ENCODE measurements at regions not wholly inside any gene's neighbourhood (a gene's known extent, or its start where the extent isn't known, plus 50 kb on each side); places are given as distances from the start of the nearest gene placed in this dataset.

DNA sequence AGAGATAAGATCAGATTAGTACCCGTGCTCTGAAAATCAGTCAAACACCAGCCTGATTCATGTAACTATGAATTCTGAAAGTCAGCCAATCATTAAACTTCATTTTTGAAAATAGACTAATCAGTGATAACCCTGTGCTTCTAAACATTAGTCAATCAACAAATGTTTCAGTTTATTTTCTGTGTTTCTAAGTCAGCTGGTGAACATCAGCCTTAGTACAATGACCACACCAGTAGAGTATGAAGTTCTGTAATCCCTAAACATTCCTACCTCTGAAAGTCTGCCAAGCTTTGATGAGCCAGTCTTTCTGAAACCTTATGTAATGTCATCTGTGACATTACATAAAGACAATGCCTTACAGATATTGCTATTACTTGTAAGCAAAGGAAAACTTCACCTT, 807.4 kb upstream of the CRIM1 start:
- DNase-seq (ENCODE audit: low spot score), result no peak
- H3K9me3 ChIP-seq, result no peaks in the 10 kb centered on the region
- TF ChIP-seq, protein P1, sequence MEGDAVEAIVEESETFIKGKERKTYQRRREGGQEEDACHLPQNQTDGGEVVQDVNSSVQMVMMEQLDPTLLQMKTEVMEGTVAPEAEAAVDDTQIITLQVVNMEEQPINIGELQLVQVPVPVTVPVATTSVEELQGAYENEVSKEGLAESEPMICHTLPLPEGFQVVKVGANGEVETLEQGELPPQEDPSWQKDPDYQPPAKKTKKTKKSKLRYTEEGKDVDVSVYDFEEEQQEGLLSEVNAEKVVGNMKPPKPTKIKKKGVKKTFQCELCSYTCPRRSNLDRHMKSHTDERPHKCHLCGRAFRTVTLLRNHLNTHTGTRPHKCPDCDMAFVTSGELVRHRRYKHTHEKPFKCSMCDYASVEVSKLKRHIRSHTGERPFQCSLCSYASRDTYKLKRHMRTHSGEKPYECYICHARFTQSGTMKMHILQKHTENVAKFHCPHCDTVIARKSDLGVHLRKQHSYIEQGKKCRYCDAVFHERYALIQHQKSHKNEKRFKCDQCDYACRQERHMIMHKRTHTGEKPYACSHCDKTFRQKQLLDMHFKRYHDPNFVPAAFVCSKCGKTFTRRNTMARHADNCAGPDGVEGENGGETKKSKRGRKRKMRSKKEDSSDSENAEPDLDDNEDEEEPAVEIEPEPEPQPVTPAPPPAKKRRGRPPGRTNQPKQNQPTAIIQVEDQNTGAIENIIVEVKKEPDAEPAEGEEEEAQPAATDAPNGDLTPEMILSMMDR (IDR thresholded peaks at IDR 0.05), result no peak
- no peak for ATAC-seq (ENCODE audit: insufficient number of reproducible peaks, low FRiP score, low read depth)
- no peaks in the 10 kb centered on the region for H3K36me3 ChIP-seq
- no peaks in the 10 kb centered on the region for H3K27me3 ChIP-seq (replicated peaks; ENCODE audit: insufficient read depth)
- H3K27ac ChIP-seq, result no peak overlapping the region
- H3K4me3 ChIP-seq, result no peak overlapping the region
- no peaks in the 10 kb centered on the region for H3K4me1 ChIP-seq (ENCODE audit: control insufficient read depth in 1 of 2, low read depth in 2 of 2)

GRCh38 chr2:35545301-35545700, 810.3 kb upstream of the CRIM1 start:
- Histone ChIP-seq H3K27me3 (replicated peaks; ENCODE audit: insufficient read depth) (no peaks in the 10 kb centered on the region), H3K4me3 (no peak overlapping the region), H3K4me1 (ENCODE audit: control insufficient read depth in 1 of 2, low read depth in 2 of 2) (no peaks in the 10 kb centered on the region), H3K27ac (no peak overlapping the region), H3K36me3 (no peaks in the 10 kb centered on the region), H3K9me3 (no peaks in the 10 kb centered on the region)
- DNase-seq (ENCODE audit: low spot score) (no peak), ATAC-seq (ENCODE audit: insufficient number of reproducible peaks, low FRiP score, low read depth) (no peak)
- TF ChIP-seq, protein P1 (IDR thresholded peaks at IDR 0.05), result no peak

GRCh38 chr2:35538796-35539195, 816.8 kb upstream of the CRIM1 start:
- TF ChIP-seq, protein P1 (IDR thresholded peaks at IDR 0.05), result no peak
- H3K27ac ChIP-seq, result no peak overlapping the region
- no peaks in the 10 kb centered on the region for H3K4me1 ChIP-seq (ENCODE audit: control insufficient read depth in 1 of 2, low read depth in 2 of 2)
- DNase-seq (ENCODE audit: low spot score) (no peak), ATAC-seq (ENCODE audit: insufficient number of reproducible peaks, low FRiP score, low read depth) (no peak)
- no peaks in the 10 kb centered on the region for H3K9me3 ChIP-seq
- H3K4me3 ChIP-seq, result no peak overlapping the region
- no peaks in the 10 kb centered on the region for H3K36me3 ChIP-seq
- no peaks in the 10 kb centered on the region for H3K27me3 ChIP-seq (replicated peaks; ENCODE audit: insufficient read depth)

GRCh38 chr2:35530615-35531135, 824.9 kb upstream of the CRIM1 start:
- no peaks in the 10 kb centered on the region for H3K36me3 ChIP-seq
- DNase-seq (ENCODE audit: low spot score) (no peak), ATAC-seq (ENCODE audit: insufficient number of reproducible peaks, low FRiP score, low read depth) (no peak)
- TF ChIP-seq, protein P1 (IDR thresholded peaks at IDR 0.05), result no peak
- H3K4me3 ChIP-seq, result no peak overlapping the region
- H3K27ac ChIP-seq, result no peak overlapping the region
- H3K4me1 ChIP-seq (ENCODE audit: control insufficient read depth in 1 of 2, low read depth in 2 of 2), result no peaks in the 10 kb centered on the region
- H3K27me3 ChIP-seq (replicated peaks; ENCODE audit: insufficient read depth), result no peaks in the 10 kb centered on the region
- no peaks in the 10 kb centered on the region for H3K9me3 ChIP-seq

GRCh38 chr2:35526741-35527140, 828.8 kb upstream of the CRIM1 start:
- Histone ChIP-seq H3K27ac (no peak overlapping the region), H3K4me1 (ENCODE audit: control insufficient read depth in 1 of 2, low read depth in 2 of 2) (no peaks in the 10 kb centered on the region), H3K4me3 (no peak overlapping the region), H3K9me3 (no peaks in the 10 kb centered on the region), H3K36me3 (no peaks in the 10 kb centered on the region), H3K27me3 (replicated peaks; ENCODE audit: insufficient read depth) (no peaks in the 10 kb centered on the region)
- DNase-seq (ENCODE audit: low spot score) (no peak), ATAC-seq (ENCODE audit: insufficient number of reproducible peaks, low FRiP score, low read depth) (no peak)
- TF ChIP-seq, protein P1 (IDR thresholded peaks at IDR 0.05), result no peak
